KG1 (cell line): ENCODE measurements at regions not wholly inside any gene's neighbourhood (a gene's known extent, or its start where the extent isn't known, plus 50 kb on each side); places are given as distances from the start of the nearest gene placed in this dataset.

Source experiments
- DNase-seq: peaks from one replicate; lab custom pipeline; 2025; lab: John Stamatoyannopoulos, UW

DNA sequence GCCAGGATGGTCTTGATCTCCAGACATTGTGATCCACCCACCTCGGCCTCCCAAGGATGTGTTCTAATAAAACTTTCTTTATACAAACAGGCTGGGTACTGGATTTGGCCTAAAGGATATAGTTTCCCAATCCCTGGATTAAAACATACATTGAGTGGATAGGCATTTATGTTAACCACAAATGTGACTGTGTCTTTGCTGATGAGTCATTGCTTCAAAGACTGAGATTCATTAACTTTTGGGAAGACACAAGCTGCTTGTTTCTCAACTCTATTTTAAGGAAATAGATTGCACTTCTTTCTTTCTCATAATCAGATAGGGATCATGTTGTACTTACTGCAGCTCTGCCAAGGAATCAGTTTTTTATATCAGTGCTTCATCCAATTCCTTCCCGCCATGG is 131.3 kb upstream of the AGA start:
- DNase-seq: no peak

DNA sequence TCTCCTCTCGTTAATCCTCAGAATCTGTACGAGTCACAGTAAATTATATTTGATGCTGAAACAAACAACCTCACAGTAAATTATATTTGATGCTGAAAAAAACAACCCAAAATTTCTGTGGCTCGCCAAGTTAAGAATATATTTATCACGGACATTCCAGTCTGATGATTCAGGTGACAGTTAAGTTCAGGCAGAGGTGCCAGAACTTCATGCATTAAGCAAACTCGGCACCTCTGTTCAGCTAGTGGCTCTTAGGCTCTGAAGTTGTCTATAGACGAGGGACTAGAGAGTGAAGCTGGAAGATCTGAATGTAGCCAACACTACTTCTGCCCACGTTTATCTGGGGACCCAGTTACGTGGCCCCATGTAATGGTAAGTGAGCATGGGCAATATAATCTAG is 132.2 kb upstream of the AGA start:
- no peak for DNase-seq

DNA sequence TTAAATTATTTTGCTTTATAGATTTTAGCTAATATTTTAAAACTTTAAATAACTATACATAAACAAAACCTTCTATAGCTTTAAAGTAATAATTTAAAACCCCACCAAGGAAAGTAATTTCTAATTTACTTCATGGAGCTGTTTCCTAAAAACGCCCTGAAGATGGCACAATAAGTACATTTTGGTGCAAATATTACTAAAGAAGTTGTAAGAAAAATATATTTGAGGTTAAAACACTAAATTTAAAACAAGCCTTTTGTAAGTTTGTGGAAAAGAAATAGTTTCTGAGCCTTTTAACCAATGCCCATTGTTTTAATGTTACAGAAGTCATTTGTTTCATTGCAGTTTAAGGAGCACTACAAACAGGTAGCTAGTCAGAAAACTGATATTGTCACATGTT is 137.4 kb upstream of the AGA start:
- DNase-seq: no peak

DNA sequence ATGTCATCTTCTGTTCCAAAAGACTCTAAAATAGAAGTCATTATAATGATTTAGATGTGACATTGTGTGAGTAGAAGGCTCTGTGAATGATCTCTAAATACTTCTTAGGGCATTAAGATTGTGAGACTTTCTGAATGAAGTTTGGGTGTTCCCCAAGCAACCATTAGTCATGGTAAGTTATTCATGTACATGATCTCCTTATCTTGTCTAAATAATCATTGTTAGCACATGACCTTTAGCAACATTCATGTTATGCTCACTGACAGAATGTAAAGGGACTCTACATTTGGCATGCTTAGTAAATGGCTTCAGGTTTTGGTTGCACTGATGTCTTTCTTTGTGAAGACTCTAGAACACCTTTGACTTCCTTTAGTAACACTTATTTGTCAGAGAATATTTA is 140.8 kb upstream of the AGA start:
- DNase-seq: no peak

DNA sequence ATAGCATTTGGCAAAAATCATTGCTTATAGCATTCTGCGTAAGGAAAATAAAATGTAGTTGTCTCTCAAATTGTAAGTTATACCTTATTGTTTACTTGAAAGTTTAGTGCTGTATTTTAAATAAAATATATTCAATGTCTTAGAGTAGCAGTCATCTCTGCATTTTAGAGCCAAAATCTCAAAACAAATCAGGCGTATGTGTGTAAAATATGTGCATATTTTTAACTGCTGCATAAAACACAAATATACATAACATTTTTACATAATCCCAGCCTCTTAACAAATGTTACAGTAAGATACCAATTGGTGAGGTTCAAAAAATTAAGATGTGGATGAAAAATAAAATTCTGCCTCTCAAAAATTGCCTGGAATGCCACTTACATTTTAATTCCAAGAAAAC is 145.8 kb upstream of the AGA start:
- no peak for DNase-seq

DNA sequence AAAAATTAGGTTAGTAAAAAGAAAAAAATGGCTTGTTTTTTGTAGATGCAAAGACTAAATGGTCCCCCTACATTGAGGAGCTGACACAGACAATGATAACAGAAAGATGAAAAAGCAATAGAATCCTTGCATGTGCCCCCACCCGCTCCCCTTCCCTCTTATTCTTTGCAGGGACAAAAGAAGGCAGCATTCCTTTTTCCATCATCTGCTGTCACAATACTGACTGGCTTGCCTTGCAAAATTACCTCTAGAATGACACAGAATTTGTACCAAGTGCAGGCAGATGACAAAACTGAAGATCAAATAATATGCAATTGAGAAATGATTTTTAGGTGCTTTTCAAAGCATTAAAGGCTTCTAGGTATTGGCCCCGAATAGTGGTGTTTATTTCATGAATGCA is 153.1 kb upstream of the AGA start:
- DNase-seq: no peak

DNA sequence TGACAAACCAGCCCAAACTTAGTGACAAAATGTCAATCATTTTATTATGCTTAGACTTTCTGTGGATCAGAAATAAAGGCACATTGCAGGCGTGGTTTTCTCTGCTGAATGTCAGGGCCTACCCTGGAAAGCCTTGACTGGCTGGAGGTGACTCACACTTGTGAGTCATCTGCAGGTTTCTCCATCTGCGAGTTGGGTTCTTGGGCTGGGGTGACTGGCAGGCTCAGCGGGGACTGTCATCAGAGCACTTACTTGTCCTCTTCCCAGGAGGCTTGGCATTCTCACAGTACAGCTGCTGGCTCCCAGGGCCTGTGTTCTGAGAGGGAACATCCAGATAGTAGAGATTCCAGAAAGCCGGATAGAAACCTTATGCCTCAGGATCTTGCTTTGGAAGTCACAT is 153.8 kb upstream of the AGA start:
- no peak for DNase-seq

DNA sequence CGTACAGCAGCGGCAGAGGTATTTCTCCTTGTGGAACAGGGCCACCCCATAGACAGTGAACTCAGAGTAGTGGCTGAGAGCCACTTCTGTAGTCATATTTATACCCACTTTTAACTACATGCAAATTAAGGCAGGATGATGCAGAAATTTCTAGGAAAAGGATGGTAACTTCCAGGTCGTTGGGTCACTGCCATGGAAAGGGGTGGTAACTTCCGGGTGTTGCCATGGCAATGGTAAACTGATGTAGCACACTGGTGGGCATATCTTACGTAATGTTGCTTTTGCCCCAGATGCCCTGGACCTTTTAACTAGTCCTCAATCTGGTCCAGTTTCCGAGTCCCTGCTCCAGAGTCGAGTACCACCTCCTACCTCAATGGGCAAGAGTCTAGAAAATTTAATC is 154.8 kb upstream of the AGA start:
- no peak for DNase-seq

DNA sequence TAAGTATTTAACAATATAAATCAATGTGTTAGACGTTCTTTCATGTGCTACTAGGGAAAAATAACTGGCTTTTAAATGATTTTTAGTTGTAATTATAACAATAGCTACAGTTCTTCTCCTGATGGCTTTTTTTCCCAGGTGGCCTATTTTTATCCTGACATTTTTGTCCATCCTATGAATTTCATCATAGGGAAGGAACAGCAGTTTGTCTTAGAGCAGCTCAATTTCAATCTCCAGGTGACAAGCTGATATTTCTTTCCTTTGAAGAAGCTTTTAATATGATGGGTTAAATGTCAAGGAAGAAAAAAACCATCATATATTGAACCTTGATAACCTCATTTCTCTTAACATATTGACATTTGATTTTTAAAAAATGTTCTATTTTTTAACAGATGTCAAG is 163.0 kb upstream of the AGA start:
- no peak for DNase-seq

DNA sequence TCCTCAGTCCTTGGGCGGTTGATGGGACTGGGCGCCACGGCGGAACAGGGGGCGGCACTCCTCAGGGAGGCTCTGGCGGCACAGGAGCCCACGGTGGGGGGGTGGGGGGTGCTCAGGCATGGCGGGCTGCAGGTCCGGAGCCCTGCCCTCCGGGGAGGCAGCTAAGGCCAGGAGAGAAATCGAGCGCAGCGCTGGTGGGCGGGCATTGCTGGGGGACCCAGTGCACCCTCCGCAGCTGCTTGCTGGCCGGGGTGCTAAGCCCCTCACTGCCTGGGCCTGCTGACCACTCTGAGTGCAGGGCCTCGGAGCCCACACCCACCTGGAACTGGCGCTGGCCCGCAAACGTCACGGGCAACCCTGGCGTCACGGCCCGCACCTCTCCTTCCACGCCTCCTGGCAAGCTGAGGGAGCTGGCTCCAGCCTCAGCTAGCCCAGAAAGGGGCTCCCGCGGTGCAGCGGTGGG is 164.9 kb upstream of the AGA start:
- DNase-seq: no peak

DNA sequence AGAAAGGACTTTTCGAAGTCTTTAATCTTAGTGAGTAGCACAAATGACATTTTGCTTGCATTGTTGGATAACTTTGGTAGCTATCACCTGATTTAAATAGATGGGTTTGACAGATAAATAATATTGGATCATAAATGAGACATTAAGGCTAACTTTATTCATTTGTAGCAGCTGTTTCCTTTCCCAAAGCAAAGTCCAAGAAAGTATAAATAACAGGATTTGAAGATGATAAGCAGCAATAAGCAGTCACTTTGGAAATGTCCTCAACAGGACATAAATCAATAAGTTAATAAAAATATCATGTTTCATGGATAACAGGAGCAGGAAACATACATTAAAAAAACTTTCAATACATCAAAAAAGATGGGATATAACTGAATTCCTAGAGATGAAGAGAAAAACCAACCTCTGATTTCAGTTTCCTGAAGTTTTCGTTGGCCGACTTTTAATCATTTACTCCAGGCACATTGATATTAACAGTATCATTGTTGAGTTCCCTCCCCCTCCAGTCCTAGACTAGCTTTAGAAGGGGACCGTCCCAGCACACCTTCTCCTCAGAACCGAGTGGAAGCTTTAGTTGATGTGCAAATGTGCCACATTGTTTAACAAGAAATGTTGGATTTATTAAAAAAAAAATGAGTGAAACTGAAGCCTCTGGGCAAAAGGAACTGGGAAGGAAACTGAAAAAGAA is 169.9 kb upstream of the AGA start:
- no peak for DNase-seq

DNA sequence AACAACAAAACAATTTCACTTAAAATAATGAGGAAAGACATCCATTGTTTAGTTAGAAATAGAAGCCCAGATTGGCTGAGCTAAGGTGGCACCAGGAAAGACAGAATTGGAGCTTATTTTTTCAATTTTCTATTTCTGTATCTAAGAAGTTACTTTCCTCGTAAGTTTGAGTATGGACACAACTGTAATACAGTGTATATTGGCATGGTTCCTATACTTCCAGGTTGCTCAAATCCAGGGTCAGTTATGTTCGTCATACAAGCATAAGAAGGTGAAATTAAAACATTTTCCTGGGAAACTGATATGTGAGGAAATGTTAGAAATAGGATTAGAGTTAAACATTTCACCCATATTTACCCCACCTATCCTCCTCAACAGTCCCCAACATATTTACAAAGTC is 170.4 kb upstream of the AGA start:
- DNase-seq: no peak

DNA sequence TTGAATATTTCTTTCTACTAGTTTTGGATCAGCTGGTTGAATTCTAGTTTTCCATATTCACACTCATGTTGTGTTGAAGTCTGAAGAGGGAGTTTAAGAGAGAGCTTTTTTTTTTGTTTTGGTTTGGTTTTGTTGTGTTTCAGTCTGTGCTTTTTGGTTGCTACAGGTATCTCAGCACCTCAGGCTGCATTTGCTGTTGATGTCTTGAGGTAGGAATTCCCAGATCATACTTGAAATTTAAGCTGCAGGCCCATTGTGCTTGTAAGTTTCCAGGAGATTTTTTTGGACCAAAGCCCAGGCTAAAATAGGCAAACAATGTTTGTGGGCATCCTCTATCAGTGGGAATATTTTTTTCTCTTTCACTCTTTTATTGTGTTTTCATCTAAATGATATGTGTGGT is 190.2 kb upstream of the AGA start:
- no peak for DNase-seq

DNA sequence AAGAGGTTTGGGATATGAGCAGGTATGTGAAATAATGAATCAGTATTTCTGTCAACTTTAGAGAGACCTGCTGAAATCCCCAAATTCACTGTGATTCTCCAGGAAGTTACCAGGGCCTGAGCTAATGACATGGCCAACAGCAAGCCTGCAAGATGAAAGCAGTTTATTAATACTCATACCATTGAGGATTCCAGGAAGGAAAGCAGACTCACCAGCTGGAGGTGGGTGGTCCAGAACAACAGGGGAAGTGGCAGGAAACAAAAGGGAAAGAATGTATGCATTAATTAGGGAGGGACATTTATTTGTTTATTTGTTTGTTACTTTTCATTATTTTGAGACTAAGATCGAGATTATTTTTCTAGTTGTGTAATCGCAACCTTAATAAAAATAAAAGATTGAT is 196.6 kb upstream of the AGA start:
- DNase-seq: no peak

DNA sequence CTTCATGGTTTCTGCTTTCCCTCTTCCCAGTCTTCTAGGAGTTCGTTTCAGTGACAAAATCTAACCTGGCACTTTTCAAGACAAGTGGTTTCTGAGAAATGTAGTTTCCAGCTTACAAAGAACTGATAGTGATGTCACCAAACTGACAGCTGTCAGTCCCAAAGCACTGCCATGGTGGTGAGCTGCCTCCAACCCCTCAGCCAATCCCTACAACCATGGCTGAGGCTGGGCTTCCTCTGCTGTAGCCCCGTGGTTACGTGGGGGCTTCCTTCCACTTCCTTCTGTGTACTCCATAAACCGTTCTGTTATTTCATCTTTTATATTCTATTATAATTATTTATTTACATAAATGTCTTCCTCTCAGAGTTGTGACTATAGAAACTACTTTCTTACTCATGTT is 198.6 kb upstream of the AGA start:
- DNase-seq: no peak

DNA sequence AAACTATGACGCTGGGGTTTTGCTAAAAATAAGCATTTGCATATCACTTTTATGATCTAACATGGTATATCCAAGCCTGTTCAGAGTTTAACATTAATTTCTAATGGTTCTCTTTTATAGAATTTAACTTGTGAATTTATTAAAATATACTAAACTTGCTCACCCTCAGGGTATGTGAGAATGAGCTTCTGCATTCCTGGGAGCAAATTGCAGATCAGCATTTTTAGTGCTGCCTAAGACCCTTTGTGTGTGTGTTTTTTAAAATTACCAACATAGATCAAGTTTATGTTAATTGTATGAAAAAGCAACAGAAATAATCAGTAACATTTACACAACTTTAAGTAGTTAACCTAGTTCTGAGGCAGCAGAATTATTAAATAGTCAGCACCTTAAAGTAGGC is 218.0 kb upstream of the AGA start:
- DNase-seq: no peak

DNA sequence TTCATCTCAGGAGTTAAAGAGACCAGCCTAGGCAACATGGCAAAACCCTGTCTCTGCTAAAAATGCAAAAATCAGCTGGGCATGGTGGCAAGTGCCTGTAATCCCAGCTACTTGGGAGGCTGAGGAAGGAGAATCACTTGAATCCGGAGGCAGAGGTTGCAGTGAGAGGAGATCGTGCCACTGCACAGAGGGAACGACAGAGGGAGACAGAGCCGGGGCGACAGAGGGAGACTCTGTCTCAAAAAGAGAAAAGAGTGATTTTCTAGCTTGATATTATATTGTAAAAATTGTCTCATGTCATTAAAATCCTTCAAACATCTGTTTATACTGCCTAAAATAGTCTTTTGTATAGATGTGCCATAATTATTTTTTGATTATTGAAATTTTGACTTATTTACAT is 225.4 kb upstream of the AGA start:
- DNase-seq: no peak

DNA sequence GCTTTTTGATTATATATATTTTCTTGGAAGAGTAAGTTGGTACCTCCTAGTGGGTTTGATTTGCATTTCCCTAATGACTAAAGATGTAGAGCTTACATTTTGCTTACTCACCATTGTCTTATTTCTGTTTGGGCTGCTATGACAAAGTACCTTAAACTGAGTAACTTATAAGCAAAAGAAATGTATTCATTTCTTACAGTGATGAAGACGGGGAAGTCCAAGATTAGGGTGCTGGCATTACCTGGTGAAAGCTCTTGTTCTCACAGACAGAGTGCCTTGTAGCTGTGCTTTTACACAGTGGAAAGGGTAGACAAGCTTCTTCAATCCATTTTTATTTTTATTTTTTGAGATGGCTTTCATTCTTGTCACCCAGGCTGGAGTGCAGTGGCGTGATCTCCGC is 229.2 kb upstream of the AGA start:
- no peak for DNase-seq

DNA sequence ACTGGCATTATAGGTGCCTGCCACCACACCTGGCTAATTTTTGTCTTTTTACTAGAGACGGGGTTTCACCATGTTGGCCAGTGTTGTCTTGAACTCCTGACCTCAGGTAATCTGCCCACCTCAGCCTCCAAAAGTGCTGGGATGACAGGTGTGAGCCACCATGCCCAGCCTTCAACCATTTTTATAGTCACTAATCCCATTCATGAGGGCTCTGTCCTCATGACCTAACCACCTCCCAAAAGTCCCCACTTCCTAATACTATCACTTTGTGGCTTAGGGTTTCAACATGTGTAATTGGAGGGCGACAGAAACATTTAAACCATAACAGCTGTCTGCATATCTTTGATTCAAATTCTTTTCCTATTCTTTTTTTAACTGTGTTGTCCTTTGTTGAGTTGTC is 229.6 kb upstream of the AGA start:
- DNase-seq: no peak

DNA sequence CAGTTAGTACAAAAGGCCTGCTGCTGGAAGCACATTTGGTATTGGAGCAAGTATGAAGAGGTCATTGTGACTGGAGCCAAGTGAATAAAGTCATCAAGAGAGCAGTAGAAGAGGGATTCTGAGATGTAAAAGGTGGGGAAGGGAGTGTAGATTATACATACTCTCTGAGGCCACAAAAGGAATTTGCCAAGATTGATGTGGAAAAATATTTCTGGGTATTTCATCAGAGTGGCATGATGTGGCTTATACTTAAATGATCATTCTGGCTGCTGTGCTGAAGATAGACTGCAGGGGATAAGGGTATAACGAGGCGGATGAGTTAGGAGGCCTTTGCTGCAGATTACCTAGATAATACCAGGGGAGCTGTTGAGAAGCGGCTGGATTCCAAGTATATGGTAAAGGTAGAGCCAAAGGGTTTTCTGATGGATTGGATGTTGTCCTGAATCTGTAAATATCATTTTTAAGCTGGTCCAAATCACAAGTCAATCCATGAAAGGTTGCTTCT is 231.8 kb upstream of the AGA start:
- no peak for DNase-seq

DNA sequence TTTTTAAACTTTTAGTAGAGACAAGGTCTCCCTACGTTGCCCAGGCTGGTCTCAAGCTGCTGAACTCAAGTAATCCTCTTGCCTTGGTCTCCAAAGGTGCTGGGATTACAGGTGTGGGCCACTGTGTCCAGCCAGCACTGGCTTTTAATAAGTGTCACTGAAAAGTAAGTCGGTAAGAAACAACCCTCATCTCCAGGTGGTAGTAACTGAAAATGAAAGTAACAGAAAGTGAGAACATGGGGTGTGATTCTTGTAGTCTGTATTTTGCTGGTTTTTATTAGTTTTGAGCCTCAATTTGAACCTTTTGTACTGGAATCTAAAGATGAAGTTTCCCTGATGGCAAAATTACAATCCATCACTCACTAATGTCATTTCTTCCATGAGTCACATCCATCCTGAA is 238.1 kb upstream of the AGA start:
- DNase-seq: no peak

DNA sequence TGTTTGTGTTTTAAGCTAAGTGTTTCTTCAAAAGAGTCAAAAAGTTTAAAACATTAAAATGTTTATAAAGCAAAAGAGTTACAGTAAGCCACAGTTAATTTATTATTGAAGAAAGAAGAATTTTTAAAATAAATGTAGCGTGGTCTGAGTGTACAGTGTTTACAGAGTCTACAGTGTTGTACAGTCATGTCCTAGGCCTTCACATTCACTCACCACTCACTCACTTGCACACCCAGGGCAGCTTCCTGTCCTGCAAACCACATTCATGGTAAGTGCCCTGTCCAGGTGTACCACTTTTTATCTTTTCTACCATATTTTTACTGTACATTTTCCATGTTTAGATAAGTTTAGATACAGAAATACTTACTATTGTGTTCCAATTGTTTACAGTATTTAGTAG is 239.7 kb upstream of the AGA start:
- no peak for DNase-seq

DNA sequence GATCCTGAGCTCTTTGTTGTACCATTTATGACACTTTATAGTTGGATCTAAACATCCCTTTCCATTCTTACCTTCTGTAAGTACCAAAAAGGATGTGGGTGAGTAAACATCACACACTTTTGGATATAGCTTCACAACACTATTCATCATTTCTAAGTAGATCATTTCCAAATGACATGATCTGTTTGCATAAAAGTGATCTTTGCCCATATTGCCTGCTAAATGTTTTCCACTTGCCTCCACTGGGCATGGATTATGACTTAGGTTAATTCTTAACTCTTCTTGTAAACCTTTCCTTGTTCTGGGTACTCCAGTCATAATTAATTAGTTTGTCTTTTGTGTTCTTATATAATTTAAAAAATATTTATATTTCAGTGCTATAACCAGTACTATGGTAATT is 244.9 kb upstream of the AGA start:
- DNase-seq: no peak

DNA sequence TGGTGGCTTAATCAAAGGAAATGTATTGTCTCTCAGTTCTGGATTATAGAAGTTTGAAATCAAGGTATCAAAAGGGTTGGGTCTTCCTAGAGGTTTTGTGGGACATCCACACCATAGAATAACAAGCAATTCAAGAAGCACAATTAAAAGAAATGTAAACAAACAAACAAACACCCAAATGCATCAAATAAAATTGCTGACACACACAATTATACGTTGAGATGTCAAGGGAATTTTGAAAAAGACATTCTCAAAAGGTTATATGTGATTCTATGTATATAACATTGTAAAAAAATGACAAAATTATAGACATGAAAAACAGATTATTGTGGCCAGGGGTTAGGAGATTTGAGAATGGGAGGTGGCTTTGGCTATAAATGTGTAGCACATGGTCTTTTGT is 250.7 kb upstream of the AGA start:
- no peak for DNase-seq
